Activated T-helper 1 cell treated with Interleukin-2 at 50 U/mL for 16 hours (primary cell): ENCODE measurements at regions not wholly inside any gene's neighbourhood (a gene's known extent, or its start where the extent isn't known, plus 50 kb on each side); places are given as distances from the start of the nearest gene placed in this dataset.

Experiments used
- DNase-seq: peaks from one replicate; pipeline ENCODE4 v3.0.0-alpha.2; 2020; ENCODE audit warnings: low read depth

DNA sequence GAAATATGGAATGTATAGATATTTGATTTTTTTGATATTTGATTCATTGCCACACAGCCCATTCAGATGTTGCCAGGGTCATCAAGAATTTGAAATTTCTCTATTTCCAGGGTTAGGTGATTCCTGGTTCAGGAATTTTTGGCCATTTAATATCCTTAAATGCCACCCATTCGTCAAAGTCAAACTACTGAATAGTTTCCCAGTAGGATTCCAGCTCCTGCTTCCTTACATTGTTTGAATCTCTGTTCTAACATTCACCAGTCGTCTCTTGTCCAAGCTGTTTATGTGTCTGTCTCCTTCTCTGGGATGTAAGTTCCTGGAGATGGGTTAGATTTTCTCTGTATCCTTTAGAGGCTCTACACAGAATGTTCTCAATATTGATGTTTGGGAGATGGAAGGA, 124.9 kb upstream of the TLE3 start:
- DNase-seq, result no peak

DNA sequence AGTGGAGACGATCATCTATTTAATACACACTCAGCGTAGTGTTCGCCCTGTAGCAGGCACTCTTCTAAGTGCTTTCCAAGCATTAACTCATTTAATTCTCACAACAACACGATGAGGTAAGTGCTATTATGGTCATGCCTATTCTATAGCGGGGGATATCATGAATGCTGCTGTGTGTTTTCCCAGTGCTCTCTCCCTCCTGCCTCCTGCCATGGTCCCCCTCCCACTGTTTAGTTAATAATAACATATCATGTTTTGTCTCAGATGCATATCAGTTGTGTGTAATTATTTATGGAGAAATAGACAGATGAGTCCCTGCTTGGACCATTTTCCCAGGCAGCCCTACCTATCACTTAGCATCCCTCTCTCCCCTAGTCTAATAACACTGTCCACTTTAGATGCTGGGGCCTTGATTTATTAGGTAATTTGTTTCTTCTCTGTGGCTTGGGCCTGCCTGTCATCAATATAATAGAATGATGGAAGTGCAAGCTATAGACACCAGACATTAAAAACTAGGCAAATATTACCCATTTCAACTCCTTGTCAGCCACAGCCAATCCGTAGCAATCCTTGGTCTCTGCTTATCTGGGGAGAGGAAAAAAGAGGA, 122.9 kb upstream of the TLE3 start:
- DNase-seq, result no peak

DNA sequence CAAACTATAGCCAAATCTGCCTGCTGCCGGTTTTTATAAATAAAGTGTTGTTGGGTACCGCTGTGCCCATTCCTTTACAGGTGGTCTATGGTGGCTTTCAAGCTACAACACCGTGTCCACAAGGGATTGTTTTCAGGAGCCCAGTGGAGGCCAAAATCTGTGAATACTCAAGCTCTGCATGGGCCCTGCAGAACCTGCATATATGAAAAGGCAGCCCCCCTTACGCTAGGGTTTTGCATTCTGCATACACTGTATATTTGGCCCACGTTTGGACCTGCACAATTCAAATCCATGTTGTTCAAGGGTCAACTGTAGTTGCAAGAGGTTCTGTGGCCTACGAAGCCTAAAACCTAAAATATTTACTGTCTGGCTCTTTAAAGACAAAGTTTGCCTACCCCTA, 122.2 kb upstream of the TLE3 start:
- no peak for DNase-seq

DNA sequence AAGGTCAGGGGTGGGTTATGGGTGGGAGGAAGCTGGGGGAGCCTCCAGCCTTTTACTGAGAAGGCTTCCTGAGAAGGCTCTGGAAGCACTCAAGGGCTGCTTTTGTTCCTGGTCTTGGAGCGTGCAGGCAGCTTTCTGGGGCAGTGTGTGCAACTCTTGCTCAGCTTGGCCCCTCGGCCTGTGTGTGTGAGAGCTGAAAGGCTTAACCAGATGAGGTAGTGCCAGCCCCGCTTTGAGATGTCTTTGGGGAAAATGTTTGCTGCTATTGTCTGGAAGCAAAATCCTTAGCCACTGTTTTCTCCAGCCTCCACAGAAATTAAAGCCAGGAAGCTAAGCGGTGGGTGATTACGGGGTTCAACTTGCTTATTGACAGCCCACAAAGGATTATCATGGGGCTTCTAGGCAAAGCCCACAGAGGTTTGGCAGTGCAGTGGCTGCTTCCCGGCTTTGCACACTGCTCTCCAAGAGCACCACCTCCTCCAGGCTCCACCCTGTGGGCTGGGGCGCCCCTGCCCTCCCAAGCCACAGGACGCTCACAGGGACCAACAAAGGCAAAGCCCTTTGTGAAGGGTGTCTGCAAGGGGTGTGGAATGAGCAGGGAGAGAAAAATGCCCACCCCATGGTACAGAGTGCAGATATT, 121.7 kb upstream of the TLE3 start:
- DNase-seq, result no peak

DNA sequence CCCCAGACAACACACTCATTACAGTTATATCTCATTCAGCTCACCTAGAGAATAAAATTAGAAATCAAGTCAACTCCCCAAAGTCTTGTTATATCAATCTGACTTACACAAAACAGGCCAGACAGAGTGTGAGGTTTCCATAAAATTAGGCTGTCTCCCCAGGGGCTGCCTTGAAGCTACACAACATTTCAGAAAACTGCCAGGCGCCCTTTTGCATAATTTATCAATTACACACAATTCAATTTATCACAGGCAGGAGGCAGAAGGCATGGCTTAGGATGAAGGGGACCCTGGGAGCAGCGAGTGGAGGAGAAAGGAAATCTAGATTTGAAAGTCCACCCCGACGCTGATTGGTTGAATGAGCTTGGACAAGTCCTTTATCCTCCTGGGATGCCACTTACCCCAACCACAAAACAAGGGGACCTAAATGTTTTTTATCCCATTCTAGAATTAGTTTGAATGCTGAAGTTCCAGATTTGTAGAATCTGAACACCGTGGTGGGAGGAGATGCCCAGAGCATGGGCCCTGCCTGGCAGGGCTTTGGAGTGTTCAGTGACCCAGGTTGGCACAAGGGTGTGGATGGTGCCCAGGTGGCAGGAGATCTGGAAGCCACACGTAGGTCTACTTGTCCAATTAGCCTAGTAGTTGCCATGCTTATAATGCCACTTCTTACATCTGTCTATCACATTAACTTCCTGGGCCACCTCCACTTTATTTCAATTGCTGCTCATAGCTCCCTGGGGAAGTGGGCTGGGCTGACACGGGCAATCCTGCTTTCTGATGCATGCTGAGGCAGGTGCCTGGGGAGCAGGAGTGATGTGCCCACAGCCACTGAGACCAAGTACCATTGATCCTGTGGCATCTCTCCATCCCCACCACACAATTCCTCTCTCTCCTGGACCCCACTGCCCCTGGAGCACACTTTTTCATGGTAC, 119.8 kb upstream of the TLE3 start:
- no peak for DNase-seq

DNA sequence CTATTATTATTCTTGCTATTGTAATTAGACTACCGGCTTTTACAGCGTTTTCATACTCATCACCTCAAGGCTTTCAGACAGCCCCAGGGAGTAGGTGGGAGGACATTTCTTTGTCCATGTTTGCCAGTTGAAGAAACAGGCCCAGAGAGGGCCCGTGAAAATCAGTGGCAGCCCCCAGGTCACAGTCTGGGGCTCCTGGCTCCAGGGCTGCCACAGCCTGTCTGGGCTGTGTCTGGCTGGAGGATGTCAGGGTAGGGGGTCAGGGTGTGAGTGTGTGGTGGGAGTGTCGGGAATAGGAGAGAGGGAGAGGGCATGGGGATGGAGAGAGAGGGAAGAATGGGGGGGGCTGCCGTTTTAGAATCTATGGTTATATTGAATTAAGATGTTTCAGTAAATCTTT, 118.2 kb upstream of the TLE3 start:
- DNase-seq, result no peak

DNA sequence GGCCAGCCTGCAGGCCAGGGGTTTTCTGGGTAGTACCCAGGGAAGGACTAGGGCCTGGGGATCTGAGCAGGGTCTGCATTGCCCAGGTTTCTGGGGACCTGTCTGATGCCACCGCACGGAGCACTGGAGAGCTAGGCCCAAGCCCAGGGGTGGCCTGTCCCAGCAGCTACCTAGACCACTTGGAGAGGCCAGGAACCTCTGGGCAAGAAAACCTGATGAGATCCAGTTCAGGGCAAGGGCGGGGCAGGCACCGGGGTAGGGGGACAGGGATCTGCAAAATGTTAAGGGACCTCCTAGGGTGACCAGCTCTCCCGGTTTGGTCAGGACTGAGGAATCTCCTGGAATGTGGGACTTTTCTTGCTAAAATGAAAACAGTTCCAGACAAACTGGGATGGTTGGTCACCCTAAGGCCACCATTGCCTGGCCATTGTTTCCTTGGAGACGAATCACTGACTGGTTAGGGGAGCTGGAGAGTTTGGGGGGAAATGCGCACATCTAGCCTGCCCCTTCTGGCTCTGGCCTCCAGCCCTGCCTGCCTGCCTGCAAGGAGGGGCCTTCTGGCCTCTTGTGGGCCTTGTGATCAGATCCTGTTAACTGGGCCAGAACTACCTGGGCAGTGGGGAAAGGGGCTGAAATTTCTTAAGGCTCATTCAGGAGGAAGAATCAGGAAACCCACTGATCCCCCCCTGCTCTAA, 117.4 kb upstream of the TLE3 start:
- DNase-seq, result no peak

DNA sequence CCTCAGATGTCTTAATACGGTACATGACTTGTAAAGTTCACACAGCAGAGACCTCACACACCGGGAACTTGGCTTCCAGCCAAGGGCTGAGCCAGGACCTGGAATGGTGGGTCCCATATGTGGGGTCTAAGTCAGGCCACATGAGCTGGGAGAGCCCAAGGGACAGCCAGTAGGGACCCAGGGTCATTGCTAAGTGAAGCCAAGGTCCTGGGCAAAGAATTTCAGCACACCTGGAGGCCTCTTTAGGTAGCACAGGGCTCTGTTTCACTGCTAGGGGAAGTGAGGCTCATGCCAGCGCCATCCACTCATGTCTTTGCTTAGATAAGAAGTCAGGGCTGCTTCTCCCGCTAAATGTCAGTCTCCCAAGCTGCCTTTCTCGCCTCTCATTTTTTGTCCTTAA, 116.6 kb upstream of the TLE3 start:
- no peak for DNase-seq

DNA sequence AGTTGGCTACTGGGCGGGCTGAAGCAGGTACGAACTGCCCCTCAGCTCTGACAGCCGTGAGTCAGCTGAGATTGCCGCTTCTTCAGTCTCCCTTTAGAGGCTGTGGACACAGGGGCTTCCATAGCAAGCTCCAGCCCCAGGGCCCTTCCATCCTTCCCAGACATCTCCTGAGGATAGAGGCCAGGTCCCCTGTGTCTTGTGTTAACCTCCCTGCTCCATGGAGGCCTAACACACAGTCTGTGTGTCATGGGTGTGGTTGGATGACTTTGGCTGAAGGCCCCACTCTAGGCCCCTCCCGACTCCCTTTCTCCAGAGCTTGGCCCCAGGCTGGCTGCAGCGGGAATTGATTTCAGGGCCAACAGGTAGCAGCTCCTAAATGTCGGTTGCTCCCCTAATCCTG, 116.1 kb upstream of the TLE3 start:
- no peak for DNase-seq

DNA sequence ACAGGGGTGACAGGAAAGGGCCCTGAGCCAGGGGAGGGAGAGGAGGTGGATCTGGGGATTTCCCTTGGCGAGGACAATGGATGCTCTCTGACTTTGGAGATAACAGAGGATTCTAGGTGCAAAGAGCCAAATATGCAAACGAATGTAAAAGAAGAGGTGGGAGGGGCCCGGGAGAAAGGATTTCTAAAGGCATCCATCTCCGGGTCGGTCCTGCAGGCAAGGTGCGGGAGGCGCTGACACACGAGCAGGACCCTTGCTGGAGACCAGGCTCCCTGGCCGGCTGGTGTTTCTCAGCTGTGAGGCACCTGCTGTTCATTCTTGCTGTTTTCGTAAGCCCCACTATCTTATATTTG, 115.2 kb upstream of the TLE3 start:
- DNase-seq, result no peak

DNA sequence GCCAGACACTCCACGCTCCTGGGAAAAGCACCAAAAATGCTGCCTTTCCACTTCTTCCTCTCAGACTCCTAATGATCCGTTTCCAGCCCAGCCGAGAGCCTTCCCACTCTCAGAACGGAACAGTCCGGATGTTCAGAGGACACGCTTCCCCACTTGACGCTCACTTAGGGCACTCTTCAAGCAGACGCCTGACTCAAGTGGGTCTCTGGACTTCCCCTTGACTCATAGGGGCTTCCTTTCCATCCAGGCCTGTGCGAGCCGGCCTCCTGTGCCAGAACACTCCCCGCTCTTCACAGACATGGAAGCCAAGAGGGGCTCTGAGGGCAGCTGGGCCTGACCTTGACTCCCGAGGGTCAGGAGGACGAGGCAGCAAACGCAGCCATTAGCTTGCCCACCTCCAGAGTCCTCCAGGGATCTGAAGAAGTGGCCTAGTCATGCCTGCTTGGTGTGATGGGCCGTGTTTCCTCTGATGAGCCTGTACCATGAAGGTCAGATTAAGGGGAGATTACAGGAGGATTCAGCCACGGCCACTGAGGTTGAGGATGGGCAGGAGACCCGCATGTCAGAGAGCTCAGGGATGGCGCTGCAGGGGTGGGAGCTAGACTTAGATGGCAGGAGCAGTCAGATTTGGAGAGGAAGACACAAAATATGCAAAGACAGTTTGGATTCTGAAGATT, 114.7 kb upstream of the TLE3 start:
- DNase-seq, result no peak

DNA sequence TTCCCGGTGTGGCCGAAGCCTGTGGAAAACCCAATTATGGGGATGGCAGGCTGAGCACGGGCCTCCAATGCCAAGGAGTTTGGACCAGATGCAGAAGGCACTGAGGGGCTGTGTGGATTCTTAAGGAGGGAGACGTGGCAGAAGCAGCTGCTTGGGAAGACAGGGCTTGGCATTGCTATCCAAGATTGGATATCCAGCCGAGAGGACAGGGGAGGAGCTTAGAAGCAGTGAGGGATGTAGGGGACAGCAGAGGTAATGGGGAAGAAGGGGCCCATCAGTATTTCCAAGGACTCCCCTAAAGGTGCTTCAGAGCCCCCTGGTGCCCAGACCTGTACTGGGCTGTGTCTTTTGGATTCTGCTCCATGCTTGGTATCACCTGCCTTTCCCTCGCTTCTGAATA, 112.8 kb upstream of the TLE3 start:
- DNase-seq, result no peak

DNA sequence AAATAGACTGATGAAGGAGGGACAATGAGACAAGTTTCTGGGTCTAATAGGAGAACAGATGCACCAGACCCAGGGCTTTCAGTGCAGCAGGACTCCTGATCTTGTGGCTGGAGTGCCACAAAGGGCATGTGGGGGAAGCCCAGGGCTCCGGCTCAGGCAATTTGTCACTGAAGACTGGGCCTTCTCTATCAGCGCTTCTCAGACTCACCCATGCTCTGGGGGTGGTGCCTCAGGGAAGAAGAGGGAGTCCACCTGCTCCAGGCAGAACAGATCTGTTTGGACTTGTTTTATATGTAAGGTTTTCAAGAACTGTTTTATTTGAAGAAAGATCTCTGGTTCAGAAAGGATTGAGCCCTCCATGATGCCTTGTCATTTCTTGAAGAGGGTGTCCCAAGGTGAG, 112.4 kb upstream of the TLE3 start:
- no peak for DNase-seq

DNA sequence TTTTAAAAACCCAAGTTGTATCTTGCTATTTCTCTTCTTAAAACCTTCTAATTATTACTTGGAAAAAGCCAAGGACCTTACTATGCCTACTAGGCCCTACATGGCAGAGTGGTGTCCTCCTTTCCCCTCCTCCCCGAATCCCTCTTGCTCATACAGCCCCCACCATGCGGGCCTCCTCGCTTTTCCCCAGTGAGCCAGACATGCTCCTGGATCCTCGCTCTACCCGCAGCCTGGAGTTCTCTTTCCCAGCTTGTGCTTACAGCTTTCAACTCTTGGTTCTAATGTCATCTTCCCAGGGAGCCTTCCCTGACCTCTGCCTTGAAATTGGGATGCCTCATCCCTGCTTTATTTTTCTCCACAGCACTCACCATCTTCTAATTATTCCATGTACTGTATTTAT, 111.8 kb upstream of the TLE3 start:
- DNase-seq, result no peak

DNA sequence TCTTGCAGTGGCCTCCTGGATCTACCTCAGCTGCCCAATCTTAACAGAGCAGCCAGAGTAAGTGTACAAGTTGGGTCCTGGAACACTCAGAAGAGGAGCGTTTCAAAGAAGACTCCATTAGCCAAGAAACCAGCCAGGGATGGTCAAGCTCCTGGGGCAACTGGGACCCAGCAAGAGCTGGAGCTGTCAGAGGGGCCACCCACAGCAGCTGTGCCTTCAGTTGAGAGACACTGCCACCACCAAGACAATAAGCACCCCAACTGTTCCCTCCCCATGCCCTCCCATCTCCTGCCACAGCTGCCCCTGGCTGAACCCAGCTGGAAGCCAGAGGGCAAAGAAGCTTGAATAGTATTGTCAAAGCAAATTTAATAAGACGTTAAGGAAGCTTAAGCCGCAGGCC, 110.6 kb upstream of the TLE3 start:
- DNase-seq, result no peak

DNA sequence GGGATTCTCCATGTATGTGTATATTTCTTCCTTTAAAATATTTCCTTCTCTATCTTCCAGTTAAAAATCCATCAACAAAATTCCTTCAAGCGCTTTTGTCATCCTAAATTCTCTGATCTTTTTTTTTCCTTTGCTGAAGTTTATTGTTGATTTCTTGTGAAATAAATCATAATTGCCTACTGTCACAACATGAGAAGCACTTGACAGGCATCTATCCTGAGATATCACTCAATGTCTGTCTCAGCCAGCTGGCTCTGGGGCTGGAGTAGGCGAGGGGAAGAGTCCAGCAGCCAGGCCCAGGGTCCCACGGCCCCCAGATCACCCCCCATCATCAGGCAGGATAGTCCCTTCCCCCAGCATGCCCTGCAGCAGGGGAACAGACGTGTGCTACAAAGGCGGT, 109.0 kb upstream of the TLE3 start:
- DNase-seq, result no peak

DNA sequence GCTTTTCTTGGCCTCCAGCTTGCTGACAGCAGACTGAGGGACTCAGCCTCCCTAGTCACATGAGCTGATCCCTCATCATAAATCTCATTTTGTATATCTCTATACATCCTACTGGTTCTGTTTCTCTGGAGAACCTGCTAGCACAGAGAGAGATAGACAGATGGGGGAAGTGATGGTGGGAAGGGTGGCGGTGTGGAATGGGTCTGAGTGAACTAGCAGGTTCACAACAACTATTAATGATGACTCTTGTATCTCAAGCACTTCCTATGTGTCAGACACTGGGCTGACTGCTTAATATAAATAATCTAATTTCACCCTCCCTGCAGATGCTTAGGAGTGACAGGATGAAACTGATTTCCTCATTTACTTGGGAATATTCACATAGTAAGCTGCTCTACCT, 106.9 kb upstream of the TLE3 start:
- no peak for DNase-seq

DNA sequence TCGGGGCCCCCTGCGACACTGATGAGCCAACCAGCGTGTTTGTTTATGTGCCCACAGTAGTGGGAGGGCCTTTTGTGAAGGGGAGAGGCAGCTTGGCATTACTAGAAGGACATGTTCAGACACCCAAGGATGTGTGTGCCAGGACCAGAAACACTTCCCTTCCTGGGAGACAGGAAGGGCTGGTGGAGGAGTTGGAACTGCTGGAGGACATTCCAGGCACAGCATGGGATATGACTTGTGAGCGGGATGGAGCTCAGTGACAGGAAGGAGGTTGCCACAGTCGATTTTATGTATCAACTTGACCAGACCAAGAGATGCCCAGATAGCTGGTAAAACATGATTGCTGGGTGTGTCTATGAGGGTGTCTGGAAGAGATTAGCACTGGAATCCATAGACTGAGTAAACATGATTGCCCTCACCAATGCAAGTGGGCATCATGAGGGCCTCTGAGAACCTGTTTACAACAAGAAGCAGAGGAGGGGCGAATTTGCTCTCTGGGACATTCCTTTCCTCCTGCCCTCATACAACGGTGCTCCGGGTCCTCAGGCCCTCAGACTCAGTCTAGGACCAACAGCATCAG, 106.4 kb upstream of the TLE3 start:
- DNase-seq, result no peak

DNA sequence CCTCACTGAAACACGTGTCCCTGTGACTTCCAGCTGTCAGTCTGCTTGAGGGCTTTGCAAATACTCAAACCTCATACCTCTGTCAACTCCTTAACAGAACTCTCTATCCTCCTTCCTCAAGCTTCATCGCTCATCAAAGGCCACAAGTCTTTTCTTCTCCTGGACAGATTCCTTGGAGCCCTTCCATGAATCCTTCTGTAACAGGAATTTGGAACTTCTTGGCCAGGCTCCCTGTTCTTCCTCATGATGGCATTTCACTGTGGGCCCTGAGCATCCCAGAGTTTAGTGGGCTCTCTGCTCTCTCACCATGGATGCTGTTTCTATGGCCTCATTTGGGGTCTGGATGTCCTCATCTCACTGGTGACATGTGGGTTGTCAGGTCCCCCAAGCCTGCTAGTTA, 105.0 kb upstream of the TLE3 start:
- no peak for DNase-seq

DNA sequence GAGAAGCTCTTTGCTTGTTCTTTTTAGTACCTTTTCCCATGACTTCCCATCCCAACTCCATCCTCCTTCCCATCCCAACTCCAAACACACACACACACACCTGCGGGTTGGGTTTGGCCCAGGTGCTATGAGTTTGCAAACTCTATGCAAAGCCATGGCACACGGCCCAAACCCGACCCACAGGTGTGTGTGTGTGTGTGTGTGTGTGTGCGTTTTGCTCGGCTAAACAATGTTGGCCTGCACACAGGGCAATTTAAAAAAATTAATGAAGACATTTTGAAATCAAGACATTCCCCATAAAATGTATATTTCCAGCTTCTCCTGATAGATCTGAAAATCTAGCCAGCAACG, 103.7 kb upstream of the TLE3 start:
- DNase-seq, result no peak

DNA sequence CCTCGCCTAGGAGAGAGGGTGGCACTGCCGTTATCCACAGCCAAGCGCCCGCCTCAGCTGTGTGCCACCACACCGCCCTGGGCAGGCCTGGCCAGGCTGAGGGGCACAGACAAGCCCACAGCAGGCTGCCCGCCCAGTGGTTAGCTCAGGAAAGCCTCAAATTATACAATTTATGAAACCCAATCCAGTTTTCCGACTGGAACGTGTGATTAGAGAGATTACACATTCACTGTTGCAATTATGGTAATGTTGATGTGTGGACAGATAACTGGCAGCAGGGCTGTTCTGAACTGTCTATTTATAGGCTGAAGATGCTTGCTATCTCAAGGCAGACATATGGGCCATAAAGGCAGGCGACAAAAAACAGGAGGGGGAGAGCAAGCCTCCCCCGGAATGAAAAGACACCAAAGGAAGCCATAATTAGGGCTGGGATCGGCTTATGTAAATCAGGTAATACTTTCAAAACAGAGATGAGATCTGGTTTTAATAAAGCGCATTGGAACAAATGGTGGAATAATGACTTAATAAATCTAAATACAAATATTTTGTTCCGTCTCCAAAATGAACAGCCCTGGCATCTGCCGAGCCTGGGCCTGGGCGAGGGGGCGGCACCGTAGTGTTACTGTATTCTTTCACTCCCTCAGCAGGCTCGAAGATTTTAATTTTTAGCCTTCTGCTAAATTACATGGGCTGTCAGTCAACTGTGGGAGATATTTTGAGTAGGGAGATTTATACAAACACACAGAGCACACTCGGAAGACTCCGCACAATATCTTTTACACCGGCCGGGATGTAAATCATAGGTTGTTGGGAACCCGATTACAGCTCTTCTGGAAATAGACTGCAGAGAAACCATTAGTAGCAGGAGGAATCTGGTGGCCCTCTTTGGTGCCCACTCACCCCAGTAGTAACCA, 103.1 kb upstream of the TLE3 start:
- DNase-seq, result no peak
